Stimulated activated CD4-positive, alpha-beta T cell treated with anti-CD3 and anti-CD28 coated beads, Interleukin-1b, Interleukin-23, amount 100 ng/mL, for 48 hours (primary cell): ENCODE measurements at regions not wholly inside any gene's neighbourhood (a gene's known extent, or its start where the extent isn't known, plus 50 kb on each side); places are given as distances from the start of the nearest gene placed in this dataset.

ENCODE experiments used
- DNase-seq: peaks from one replicate; pipeline ENCODE4 v3.0.0-alpha.2; 2020

DNA sequence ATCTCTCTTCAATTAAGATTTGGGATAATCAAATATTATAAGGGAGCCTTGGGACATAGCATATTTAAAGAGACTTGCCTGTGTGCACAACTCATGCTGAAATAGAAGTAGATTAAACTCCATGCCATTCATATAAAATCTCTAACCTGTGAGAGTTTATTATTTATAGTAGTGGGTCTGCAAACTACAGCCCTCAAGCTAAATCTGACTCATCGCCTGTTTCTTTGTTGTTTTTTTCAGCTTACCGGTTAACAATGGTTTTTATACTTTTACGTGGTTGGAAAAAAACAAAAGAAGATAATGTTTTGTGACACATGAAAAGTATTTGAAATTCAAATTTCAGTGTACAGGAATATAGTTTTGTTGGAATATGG lies 61.9 kb upstream of the GHR start:
- no peak for DNase-seq

GRCh38 chr5:42366051-42366450 lies 57.2 kb upstream of the GHR start:
- DNase-seq, result no peak
